Glutamatergic neuron (in vitro differentiated cells): ENCODE measurements at regions not wholly inside any gene's neighbourhood (a gene's known extent, or its start where the extent isn't known, plus 50 kb on each side); places are given as distances from the start of the nearest gene placed in this dataset.

Source experiments
- DNase-seq: peaks from one replicate; pipeline ENCODE4 v3.0.0; 2022
- H3K27ac Mint-ChIP-seq: one replicate; pipeline ENCODE4 v1.8.0; 2020; ENCODE audit warnings: mild to moderate bottlenecking, mixed read lengths, inconsistent platforms; ENCODE audit not compliant: unreplicated experiment
- H3K27me3 Mint-ChIP-seq: one replicate; pipeline ENCODE4 v1.8.0; 2020; ENCODE audit warnings: mild to moderate bottlenecking, moderate library complexity, mixed read lengths, inconsistent platforms; ENCODE audit not compliant: unreplicated experiment
- H3K36me3 Mint-ChIP-seq: one replicate; pipeline ENCODE4 v1.8.0; 2020; ENCODE audit warnings: mild to moderate bottlenecking, mixed read lengths, inconsistent platforms; ENCODE audit not compliant: unreplicated experiment
- H3K4me1 Mint-ChIP-seq: one replicate; pipeline ENCODE4 v1.8.0; 2020; ENCODE audit warnings: mild to moderate bottlenecking, low read depth, mixed read lengths, inconsistent platforms; ENCODE audit not compliant: unreplicated experiment
- H3K4me3 Mint-ChIP-seq: one replicate; pipeline ENCODE4 v1.8.0; 2020; ENCODE audit warnings: mild to moderate bottlenecking, mixed read lengths, inconsistent platforms; ENCODE audit not compliant: unreplicated experiment
- H3K9me3 Mint-ChIP-seq: one replicate; pipeline ENCODE4 v1.8.0; 2020; ENCODE audit warnings: mild to moderate bottlenecking, moderate library complexity, mixed read lengths, inconsistent platforms; ENCODE audit not compliant: unreplicated experiment
- TF ChIP-seq, protein P1 (sequence below): fragments of 200-600 bp; sonication (generic); IDR thresholded peaks from one replicate; pipeline ENCODE4 v1.5.0; 2021; ENCODE audit not compliant: partially characterized antibody, unreplicated experiment

GRCh38 chr17:13272296-13272695, 254.5 kb upstream of the ELAC2 start:
- TF ChIP-seq, protein P1, sequence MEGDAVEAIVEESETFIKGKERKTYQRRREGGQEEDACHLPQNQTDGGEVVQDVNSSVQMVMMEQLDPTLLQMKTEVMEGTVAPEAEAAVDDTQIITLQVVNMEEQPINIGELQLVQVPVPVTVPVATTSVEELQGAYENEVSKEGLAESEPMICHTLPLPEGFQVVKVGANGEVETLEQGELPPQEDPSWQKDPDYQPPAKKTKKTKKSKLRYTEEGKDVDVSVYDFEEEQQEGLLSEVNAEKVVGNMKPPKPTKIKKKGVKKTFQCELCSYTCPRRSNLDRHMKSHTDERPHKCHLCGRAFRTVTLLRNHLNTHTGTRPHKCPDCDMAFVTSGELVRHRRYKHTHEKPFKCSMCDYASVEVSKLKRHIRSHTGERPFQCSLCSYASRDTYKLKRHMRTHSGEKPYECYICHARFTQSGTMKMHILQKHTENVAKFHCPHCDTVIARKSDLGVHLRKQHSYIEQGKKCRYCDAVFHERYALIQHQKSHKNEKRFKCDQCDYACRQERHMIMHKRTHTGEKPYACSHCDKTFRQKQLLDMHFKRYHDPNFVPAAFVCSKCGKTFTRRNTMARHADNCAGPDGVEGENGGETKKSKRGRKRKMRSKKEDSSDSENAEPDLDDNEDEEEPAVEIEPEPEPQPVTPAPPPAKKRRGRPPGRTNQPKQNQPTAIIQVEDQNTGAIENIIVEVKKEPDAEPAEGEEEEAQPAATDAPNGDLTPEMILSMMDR: no peak
- no peak overlapping the region for H3K27ac Mint-ChIP-seq
- H3K4me3 Mint-ChIP-seq: no peak overlapping the region
- peaks cover 2% of the 10 kb centered on the region for H3K27me3 Mint-ChIP-seq
- no peak for DNase-seq
- H3K9me3 Mint-ChIP-seq: no peaks in the 10 kb centered on the region
- H3K36me3 Mint-ChIP-seq: no peaks in the 10 kb centered on the region
- no peaks in the 10 kb centered on the region for H3K4me1 Mint-ChIP-seq

- TF ChIP-seq, protein P1: no peak
- Mint-ChIP-seq H3K27ac (no peak overlapping the region), H3K4me3 (no peak overlapping the region), H3K36me3 (no peaks in the 10 kb centered on the region), H3K4me1 (no peaks in the 10 kb centered on the region), H3K9me3 (no peaks in the 10 kb centered on the region), H3K27me3 (no peaks in the 10 kb centered on the region)
- DNase-seq: no peak
Observed at GRCh38 chr17:13268791-13269595, 251.2 kb upstream of the ELAC2 start.

DNA sequence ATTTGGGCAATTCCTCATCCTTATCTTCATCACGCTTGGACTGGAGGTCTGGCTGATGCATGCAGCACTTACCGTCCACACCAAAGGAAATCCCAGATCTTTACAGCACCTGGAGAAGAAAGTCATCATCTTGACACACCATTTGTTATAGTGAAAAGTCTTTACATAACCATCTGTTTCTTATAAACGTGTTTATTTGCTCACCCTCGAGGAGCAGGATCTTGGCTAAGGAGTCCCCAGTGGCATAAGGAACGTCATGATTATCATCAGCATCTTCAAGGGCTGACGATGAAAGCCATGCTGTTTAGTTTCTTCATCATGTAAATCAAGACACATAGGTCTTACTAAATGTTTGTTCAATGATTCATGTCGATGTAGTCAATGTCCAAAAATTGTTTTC, 248.8 kb upstream of the ELAC2 start:
- Mint-ChIP-seq H3K4me3 (no peak overlapping the region), H3K9me3 (no peaks in the 10 kb centered on the region), H3K27me3 (no peaks in the 10 kb centered on the region), H3K4me1 (no peaks in the 10 kb centered on the region), H3K36me3 (no peaks in the 10 kb centered on the region), H3K27ac (no peak overlapping the region)
- DNase-seq: no peak
- TF ChIP-seq, protein P1: no peak

DNA sequence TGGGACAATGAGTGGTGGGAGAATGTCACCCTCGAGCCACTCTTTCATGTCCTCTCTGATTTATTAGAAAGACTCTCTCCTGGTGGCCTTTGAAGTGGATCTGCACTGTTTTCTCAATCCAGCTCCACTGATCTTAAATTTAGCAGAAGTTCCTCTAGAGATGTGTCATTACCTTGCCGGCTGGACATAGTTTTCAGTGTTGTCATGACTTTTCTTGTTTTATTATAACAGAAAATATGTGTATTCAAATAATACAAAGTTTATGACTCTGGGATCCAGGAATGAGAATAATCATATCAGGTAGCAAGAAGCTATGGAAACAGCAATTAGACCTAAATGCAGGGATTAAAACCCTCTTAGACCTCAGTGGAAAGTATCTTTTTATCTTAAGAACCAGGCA, 247.5 kb upstream of the ELAC2 start:
- H3K4me3 Mint-ChIP-seq: no peak overlapping the region
- H3K27ac Mint-ChIP-seq: no peak overlapping the region

GRCh38 chr17:13263746-13264145, 245.9 kb upstream of the ELAC2 start:
- DNase-seq: no peak
- Mint-ChIP-seq H3K27me3 (no peaks in the 10 kb centered on the region), H3K9me3 (no peaks in the 10 kb centered on the region), H3K27ac (no peak overlapping the region), H3K4me1 (no peaks in the 10 kb centered on the region), H3K36me3 (no peaks in the 10 kb centered on the region), H3K4me3 (no peak overlapping the region)
- TF ChIP-seq, protein P1: no peak

More for the DNA sequence above, 247.5 kb upstream of the ELAC2 start:
- no peaks in the 10 kb centered on the region for H3K27me3 Mint-ChIP-seq
- no peaks in the 10 kb centered on the region for H3K36me3 Mint-ChIP-seq
- H3K4me1 Mint-ChIP-seq: no peaks in the 10 kb centered on the region
- TF ChIP-seq, protein P1: no peak
- H3K9me3 Mint-ChIP-seq: no peaks in the 10 kb centered on the region
- DNase-seq: no peak
